KMS-11 (cell line): ENCODE measurements at regions not wholly inside any gene's neighbourhood (a gene's known extent, or its start where the extent isn't known, plus 50 kb on each side); places are given as distances from the start of the nearest gene placed in this dataset.

Experiments used
- H2AFZ ChIP-seq: fragments of 200-600 bp; sonication (generic); 2 replicates; pipeline ENCODE4 v1.6.1; 2016; ENCODE audit warnings: antibody characterized with exemption, mixed run types, low read depth
- H3K27ac ChIP-seq: fragments of 200-600 bp; sonication (generic); 2 replicates; pipeline ENCODE4 v1.6.1; 2016; ENCODE audit warnings: mild to moderate bottlenecking, mixed run types
- H3K27me3 ChIP-seq: fragments of 200-600 bp; sonication (generic); 2 replicates; pipeline ENCODE4 v1.6.1; 2017; ENCODE audit warnings: mild to moderate bottlenecking, low read depth, mixed run types, moderate library complexity; ENCODE audit not compliant: insufficient read depth
- H3K36me3 ChIP-seq: fragments of 200-600 bp; sonication (generic); 2 replicates; pipeline ENCODE4 v1.6.1; 2017; ENCODE audit warnings: mild to moderate bottlenecking, mixed run types; ENCODE audit not compliant: insufficient read depth
- H3K4me1 ChIP-seq: fragments of 200-600 bp; sonication (generic); 2 replicates; pipeline ENCODE4 v1.6.1; 2016; ENCODE audit warnings: mild to moderate bottlenecking, low read depth, mixed run types; ENCODE audit not compliant: poor library complexity, severe bottlenecking
- H3K4me2 ChIP-seq: fragments of 200-600 bp; sonication (generic); 2 replicates; pipeline ENCODE4 v1.7.0; 2016; ENCODE audit warnings: mild to moderate bottlenecking, mixed run types
- H3K4me3 ChIP-seq: fragments of 200-600 bp; sonication (generic); IDR thresholded peaks from 2 replicates; pipeline ENCODE4 v1.6.1; 2017; ENCODE audit warnings: low read depth, low read length, mixed read lengths; ENCODE audit not compliant: insufficient read depth
- H3K79me2 ChIP-seq: fragments of 200-600 bp; sonication (generic); 2 replicates; pipeline ENCODE4 v1.6.1; 2016; ENCODE audit warnings: low read depth, mixed run types; ENCODE audit not compliant: insufficient read depth
- H3K9ac ChIP-seq: fragments of 200-600 bp; sonication (generic); 2 replicates; pipeline ENCODE4 v1.6.1; 2016; ENCODE audit warnings: mild to moderate bottlenecking, mixed run types
- H4K20me1 ChIP-seq: fragments of 200-600 bp; sonication (generic); 2 replicates; pipeline ENCODE4 v1.6.1; 2016; ENCODE audit warnings: mild to moderate bottlenecking, mixed run types; ENCODE audit not compliant: insufficient read depth
- TF ChIP-seq, protein P1 (sequence below): fragments of 200-600 bp; sonication (generic); conservative IDR thresholded peaks from 2 replicates; pipeline ENCODE4 v1.6.1; 2017; ENCODE audit warnings: low read depth, mild to moderate bottlenecking, antibody characterized with exemption, low read length, moderate library complexity, mixed read lengths

DNA sequence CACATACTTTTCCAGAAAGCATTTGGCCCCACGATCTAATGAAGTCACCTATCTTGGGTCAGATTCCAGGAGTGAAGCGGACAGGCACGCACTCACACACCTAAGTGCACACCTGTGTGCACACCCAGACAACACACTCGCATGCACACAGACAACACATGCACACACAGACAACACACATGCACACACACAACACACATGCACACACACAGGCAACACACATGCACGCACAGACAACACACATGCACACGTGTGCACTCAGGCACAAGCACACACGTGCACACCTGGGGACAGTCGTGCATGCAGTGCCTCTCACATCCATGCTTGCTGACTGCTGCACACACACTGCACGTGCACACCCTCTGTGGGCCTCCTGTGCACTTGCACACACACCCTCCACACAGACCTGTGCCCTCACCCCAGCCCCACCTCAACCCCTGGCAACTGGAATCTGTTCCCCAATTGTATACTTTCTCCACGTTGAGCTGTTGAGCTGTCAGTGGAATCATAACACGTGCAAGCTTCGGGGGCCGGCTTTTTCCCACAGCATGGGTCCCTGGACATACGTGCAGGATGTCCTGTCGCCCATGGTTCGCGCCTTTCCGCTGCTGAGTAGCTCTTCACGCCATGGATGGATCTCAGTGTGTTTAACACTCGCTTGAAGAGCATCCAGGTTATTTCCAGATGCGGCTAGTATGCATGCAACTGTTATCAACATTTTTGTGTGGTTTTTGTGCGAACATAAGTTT, 55.3 kb upstream of the CFAP46 start:
- H3K27me3 ChIP-seq, result peaks cover 19% of the 10 kb centered on the region; the same call in 1 of the 2 replicates
- no peaks in the 10 kb centered on the region for H3K36me3 ChIP-seq
- H3K79me2 ChIP-seq, result no peaks in the 10 kb centered on the region
- no peaks in the 10 kb centered on the region for H4K20me1 ChIP-seq
- no peaks in the 10 kb centered on the region for H3K4me1 ChIP-seq
- H2AFZ ChIP-seq, result no peak overlapping the region
- no peak overlapping the region for H3K4me2 ChIP-seq
- H3K27ac ChIP-seq, result no peak overlapping the region
- TF ChIP-seq, protein P1, sequence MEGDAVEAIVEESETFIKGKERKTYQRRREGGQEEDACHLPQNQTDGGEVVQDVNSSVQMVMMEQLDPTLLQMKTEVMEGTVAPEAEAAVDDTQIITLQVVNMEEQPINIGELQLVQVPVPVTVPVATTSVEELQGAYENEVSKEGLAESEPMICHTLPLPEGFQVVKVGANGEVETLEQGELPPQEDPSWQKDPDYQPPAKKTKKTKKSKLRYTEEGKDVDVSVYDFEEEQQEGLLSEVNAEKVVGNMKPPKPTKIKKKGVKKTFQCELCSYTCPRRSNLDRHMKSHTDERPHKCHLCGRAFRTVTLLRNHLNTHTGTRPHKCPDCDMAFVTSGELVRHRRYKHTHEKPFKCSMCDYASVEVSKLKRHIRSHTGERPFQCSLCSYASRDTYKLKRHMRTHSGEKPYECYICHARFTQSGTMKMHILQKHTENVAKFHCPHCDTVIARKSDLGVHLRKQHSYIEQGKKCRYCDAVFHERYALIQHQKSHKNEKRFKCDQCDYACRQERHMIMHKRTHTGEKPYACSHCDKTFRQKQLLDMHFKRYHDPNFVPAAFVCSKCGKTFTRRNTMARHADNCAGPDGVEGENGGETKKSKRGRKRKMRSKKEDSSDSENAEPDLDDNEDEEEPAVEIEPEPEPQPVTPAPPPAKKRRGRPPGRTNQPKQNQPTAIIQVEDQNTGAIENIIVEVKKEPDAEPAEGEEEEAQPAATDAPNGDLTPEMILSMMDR, result no peak
- H3K9ac ChIP-seq, result no peak overlapping the region
- no peak overlapping the region for H3K4me3 ChIP-seq

GRCh38 chr10:132996603-132997343, 54.4 kb upstream of the CFAP46 start:
- H3K4me2 ChIP-seq, result no peak overlapping the region
- no peak overlapping the region for H3K4me3 ChIP-seq
- H3K27me3 ChIP-seq, result peaks cover 11% of the 10 kb centered on the region; the same call in 1 of the 2 replicates
- TF ChIP-seq, protein P1, result no peak
- H3K9ac ChIP-seq, result no peak overlapping the region
- no peak overlapping the region for H2AFZ ChIP-seq
- H3K27ac ChIP-seq, result no peak overlapping the region
- no peaks in the 10 kb centered on the region for H3K4me1 ChIP-seq
- no peaks in the 10 kb centered on the region for H3K36me3 ChIP-seq
- H4K20me1 ChIP-seq, result no peaks in the 10 kb centered on the region
- H3K79me2 ChIP-seq, result no peaks in the 10 kb centered on the region

DNA sequence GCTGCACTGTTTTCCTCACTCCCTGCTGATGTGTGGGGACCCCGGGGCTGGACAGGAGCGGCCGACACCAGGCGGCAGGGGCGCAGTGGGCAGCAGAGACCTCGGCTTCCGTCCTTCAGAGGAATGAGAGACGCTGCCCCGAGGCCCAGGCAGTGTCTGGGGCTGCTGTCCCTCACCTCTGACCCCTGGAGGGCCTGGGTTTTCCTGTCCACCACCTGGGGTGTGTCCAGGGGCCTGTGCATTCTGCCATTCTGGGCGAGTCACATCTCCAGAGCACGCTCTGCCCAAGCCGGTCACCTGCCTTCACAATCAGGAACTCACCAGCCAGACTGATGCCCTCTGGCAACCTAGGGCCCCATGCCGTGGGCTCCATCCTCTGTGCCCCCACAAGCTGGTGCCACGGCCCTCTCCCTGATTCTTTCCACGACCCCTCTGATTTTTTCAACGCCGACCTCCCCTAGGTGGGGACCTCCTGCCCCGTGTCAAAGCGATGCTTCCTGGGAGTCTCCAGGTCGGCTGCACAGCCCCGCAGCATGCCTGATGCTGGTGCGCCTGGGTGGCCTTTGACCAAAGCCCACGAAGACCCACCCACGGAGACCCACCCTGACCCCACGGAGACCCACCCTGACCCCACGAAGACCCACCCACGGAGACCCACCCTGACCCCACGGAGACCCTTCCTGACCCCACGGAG, 53.7 kb upstream of the CFAP46 start:
- Histone ChIP-seq H3K4me2 (no peak overlapping the region), H3K4me1 (no peaks in the 10 kb centered on the region), H3K27ac (no peak overlapping the region), H4K20me1 (no peaks in the 10 kb centered on the region), H2AFZ (no peak overlapping the region), H3K9ac (no peak overlapping the region), H3K79me2 (no peaks in the 10 kb centered on the region), H3K27me3 (peaks cover 9% of the 10 kb centered on the region; the same call in 1 of the 2 replicates), H3K36me3 (no peaks in the 10 kb centered on the region), H3K4me3 (no peak overlapping the region)
- TF ChIP-seq, protein P1, result no peak

- no peaks in the 10 kb centered on the region for H4K20me1 ChIP-seq
- H3K4me3 ChIP-seq, result no peak overlapping the region
- peaks cover 12% of the 10 kb centered on the region; the same call in 1 of the 2 replicates for H3K27me3 ChIP-seq
- H3K27ac ChIP-seq, result no peak overlapping the region
- no peak overlapping the region for H3K4me2 ChIP-seq
- no peaks in the 10 kb centered on the region for H3K36me3 ChIP-seq
- H3K79me2 ChIP-seq, result no peaks in the 10 kb centered on the region
- no peak overlapping the region for H3K9ac ChIP-seq
- H2AFZ ChIP-seq, result no peak overlapping the region
- H3K4me1 ChIP-seq, result no peaks in the 10 kb centered on the region
- TF ChIP-seq, protein P1, result no peak
Measured at GRCh38 chr10:132994811-132995210, 52.4 kb upstream of the CFAP46 start.
